ENCODE measurements at regions not wholly inside any gene's neighbourhood (a gene's known extent, or its start where the extent isn't known, plus 50 kb on each side); places are given as distances from the start of the nearest gene placed in this dataset.
"Not testable (repeated sequence)": the region's sequence is repeated elsewhere in the genome, so short reads cannot be mapped to it uniquely, and the experiment has no call there.

GRCh38 chr9:67417341-67417983, 425.1 kb upstream of the SPATA31A3 start:
- not testable (repeated sequence) for H3K27me3 ChIP-seq (ENCODE audit: control insufficient read depth, insufficient read depth, low read length); H3K4me1 ChIP-seq (ENCODE audit: control insufficient read depth, low read depth, low read length); H3K4me3 ChIP-seq (ENCODE audit: low read length); H3K9me3 ChIP-seq (ENCODE audit: control insufficient read depth, low read depth, low read length); H3K27ac ChIP-seq (ENCODE audit: low read length); H3K36me3 ChIP-seq (ENCODE audit: control insufficient read depth, low read depth, low read length); H3K9ac ChIP-seq (ENCODE audit: low read length)

GRCh38 chr9:67416639-67417038, 424.3 kb upstream of the SPATA31A3 start:
- not testable (repeated sequence) for H3K36me3 ChIP-seq (ENCODE audit: control insufficient read depth, low read depth, low read length); H3K27ac ChIP-seq (ENCODE audit: low read length); H3K9ac ChIP-seq (ENCODE audit: low read length); H3K4me3 ChIP-seq (ENCODE audit: low read length); H3K9me3 ChIP-seq (ENCODE audit: control insufficient read depth, low read depth, low read length); H3K4me1 ChIP-seq (ENCODE audit: control insufficient read depth, low read depth, low read length); H3K27me3 ChIP-seq (ENCODE audit: control insufficient read depth, insufficient read depth, low read length)

GRCh38 chr9:67410606-67411220, 418.4 kb upstream of the SPATA31A3 start:
- H3K27ac ChIP-seq (ENCODE audit: low read length); H3K27me3 ChIP-seq (ENCODE audit: control insufficient read depth, insufficient read depth, low read length); H3K4me1 ChIP-seq (ENCODE audit: control insufficient read depth, low read depth, low read length); H3K9me3 ChIP-seq (ENCODE audit: control insufficient read depth, low read depth, low read length); H3K4me3 ChIP-seq (ENCODE audit: low read length); H3K9ac ChIP-seq (ENCODE audit: low read length); H3K36me3 ChIP-seq (ENCODE audit: control insufficient read depth, low read depth, low read length): not testable (repeated sequence)

- not testable (repeated sequence) for H3K36me3 ChIP-seq (ENCODE audit: control insufficient read depth, low read depth, low read length); H3K9ac ChIP-seq (ENCODE audit: low read length); H3K27me3 ChIP-seq (ENCODE audit: control insufficient read depth, insufficient read depth, low read length); H3K9me3 ChIP-seq (ENCODE audit: control insufficient read depth, low read depth, low read length); H3K27ac ChIP-seq (ENCODE audit: low read length); H3K4me1 ChIP-seq (ENCODE audit: control insufficient read depth, low read depth, low read length); H3K4me3 ChIP-seq (ENCODE audit: low read length)
Measured at GRCh38 chr9:67403739-67404138, 411.4 kb upstream of the SPATA31A3 start.

DNA sequence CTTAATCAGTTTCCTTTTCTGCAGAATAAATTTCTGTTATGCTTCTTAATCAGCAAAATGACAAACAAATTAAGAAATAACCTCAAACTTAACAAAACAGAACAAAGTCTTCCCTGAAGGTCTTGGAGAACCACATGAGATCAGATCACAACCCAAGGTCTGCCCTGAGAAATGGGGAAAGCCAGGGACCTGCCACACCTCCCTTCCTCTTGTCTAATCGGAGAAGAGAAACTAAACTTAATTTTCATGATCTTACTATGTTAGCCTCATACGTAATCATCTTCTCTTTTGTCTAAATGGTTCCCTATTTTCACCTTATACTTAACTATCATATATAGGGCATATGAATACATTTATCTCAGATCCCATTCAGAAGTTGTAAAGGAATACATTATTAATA, 405.4 kb upstream of the SPATA31A3 start:
- H3K4me1 ChIP-seq (ENCODE audit: control insufficient read depth, low read depth, low read length); H3K9ac ChIP-seq (ENCODE audit: low read length); H3K27me3 ChIP-seq (ENCODE audit: control insufficient read depth, insufficient read depth, low read length); H3K9me3 ChIP-seq (ENCODE audit: control insufficient read depth, low read depth, low read length); H3K4me3 ChIP-seq (ENCODE audit: low read length); H3K27ac ChIP-seq (ENCODE audit: low read length); H3K36me3 ChIP-seq (ENCODE audit: control insufficient read depth, low read depth, low read length): not testable (repeated sequence)

- H3K4me1 ChIP-seq (ENCODE audit: control insufficient read depth, low read depth, low read length); H3K9me3 ChIP-seq (ENCODE audit: control insufficient read depth, low read depth, low read length); H3K27ac ChIP-seq (ENCODE audit: low read length); H3K36me3 ChIP-seq (ENCODE audit: control insufficient read depth, low read depth, low read length); H3K9ac ChIP-seq (ENCODE audit: low read length); H3K27me3 ChIP-seq (ENCODE audit: control insufficient read depth, insufficient read depth, low read length); H3K4me3 ChIP-seq (ENCODE audit: low read length): not testable (repeated sequence)
Measured at GRCh38 chr9:67394782-67395181, 402.4 kb upstream of the SPATA31A3 start.

DNA sequence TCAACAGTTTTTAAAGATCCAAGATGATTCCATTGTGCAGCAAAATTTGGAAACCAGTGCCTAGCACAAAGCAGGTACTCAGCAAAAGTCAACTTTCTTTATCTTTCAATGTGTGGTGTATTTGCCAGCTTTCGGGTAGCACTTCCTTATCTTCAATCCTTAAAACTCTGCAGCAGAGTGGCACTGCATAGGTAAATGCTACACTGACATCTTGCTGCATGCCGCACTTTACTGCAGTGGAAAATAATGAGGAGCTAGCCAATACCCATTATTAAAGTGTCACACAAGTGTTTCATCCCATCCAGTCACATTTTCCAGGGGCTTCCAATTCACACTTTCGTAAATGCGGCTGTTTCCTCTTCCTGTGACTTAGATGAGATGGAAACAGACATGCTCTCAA, 401.7 kb upstream of the SPATA31A3 start:
- not testable (repeated sequence) for H3K4me3 ChIP-seq (ENCODE audit: low read length); H3K9me3 ChIP-seq (ENCODE audit: control insufficient read depth, low read depth, low read length); H3K4me1 ChIP-seq (ENCODE audit: control insufficient read depth, low read depth, low read length); H3K36me3 ChIP-seq (ENCODE audit: control insufficient read depth, low read depth, low read length); H3K27ac ChIP-seq (ENCODE audit: low read length); H3K9ac ChIP-seq (ENCODE audit: low read length); H3K27me3 ChIP-seq (ENCODE audit: control insufficient read depth, insufficient read depth, low read length)

DNA sequence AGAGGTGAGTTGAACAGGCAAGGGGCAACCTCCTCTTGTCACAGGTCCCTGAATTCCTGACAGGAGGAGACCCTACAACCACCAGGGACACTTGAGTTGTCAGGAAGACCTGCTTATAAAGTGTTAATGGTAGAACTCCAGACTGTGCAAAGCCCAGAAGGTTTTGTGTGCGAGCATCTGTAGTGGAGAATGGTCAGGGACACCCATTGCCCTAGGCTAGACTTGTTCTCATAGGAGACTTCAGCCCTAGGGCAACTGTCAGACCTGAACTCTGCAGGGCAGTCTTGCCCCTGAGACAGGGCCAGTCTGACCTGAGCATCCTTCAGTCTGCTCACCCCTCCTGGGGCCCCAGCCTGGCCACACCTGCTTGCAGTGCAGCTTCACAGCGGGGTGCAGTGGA, 377.3 kb upstream of the SPATA31A3 start:
- not testable (repeated sequence) for H3K4me3 ChIP-seq (ENCODE audit: low read length); H3K9me3 ChIP-seq (ENCODE audit: control insufficient read depth, low read depth, low read length); H3K27ac ChIP-seq (ENCODE audit: low read length); H3K4me1 ChIP-seq (ENCODE audit: control insufficient read depth, low read depth, low read length); H3K27me3 ChIP-seq (ENCODE audit: control insufficient read depth, insufficient read depth, low read length); H3K9ac ChIP-seq (ENCODE audit: low read length); H3K36me3 ChIP-seq (ENCODE audit: control insufficient read depth, low read depth, low read length)

DNA sequence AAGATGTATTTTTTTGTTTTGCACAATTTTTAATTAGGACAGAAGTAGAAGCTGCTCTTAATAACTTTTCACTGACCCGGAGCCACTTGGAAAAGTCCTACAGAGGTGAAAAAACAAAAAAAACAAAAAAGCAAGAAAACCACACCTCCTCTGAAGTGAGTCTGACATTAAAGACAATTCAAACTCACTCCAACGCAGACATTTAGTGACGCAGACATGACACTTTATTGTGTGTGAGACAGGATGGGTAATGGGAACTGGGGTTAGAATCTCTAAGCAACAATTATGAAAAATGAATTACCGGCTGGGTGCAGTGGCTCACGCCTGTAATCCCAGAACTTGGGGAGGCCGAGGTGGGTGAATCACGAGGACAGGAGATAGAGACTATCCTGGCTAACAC, 370.0 kb upstream of the SPATA31A3 start:
- H3K27me3 ChIP-seq (ENCODE audit: control insufficient read depth, insufficient read depth, low read length); H3K4me1 ChIP-seq (ENCODE audit: control insufficient read depth, low read depth, low read length); H3K9me3 ChIP-seq (ENCODE audit: control insufficient read depth, low read depth, low read length); H3K27ac ChIP-seq (ENCODE audit: low read length); H3K4me3 ChIP-seq (ENCODE audit: low read length); H3K9ac ChIP-seq (ENCODE audit: low read length); H3K36me3 ChIP-seq (ENCODE audit: control insufficient read depth, low read depth, low read length): not testable (repeated sequence)

- not testable (repeated sequence) for H3K27me3 ChIP-seq (ENCODE audit: control insufficient read depth, insufficient read depth, low read length)
Measured at GRCh38 chr9:67353961-67354360, 361.6 kb upstream of the SPATA31A3 start.

DNA sequence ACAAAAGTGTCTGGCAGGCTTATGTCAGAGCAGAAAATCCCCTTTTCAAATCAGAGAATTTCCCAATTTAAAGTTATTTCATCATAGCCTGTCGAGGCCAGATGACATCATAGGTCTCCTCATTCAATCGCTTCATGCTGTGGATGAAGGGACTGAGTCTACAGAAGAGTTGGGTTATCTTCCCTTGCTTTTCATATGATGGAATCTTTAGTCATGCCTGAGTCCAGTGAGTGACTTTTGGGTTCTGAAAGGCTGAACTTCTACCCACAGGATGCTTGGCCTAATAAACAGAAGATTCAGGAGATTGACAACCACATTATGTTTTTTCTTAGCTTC, 357.0 kb upstream of the SPATA31A3 start:
- not testable (repeated sequence) for H3K36me3 ChIP-seq (ENCODE audit: control insufficient read depth, low read depth, low read length); H3K9ac ChIP-seq (ENCODE audit: low read length); H3K9me3 ChIP-seq (ENCODE audit: control insufficient read depth, low read depth, low read length); H3K27ac ChIP-seq (ENCODE audit: low read length); H3K4me1 ChIP-seq (ENCODE audit: control insufficient read depth, low read depth, low read length); H3K4me3 ChIP-seq (ENCODE audit: low read length); H3K27me3 ChIP-seq (ENCODE audit: control insufficient read depth, insufficient read depth, low read length)

More at GRCh38 chr9:67353961-67354360, 361.6 kb upstream of the SPATA31A3 start:
- not testable (repeated sequence) for H3K27ac ChIP-seq (ENCODE audit: low read length); H3K9ac ChIP-seq (ENCODE audit: low read length); H3K36me3 ChIP-seq (ENCODE audit: control insufficient read depth, low read depth, low read length); H3K4me1 ChIP-seq (ENCODE audit: control insufficient read depth, low read depth, low read length); H3K9me3 ChIP-seq (ENCODE audit: control insufficient read depth, low read depth, low read length); H3K4me3 ChIP-seq (ENCODE audit: low read length)

- not testable (repeated sequence) for H3K27me3 ChIP-seq (ENCODE audit: control insufficient read depth, insufficient read depth, low read length); H3K4me3 ChIP-seq (ENCODE audit: low read length); H3K36me3 ChIP-seq (ENCODE audit: control insufficient read depth, low read depth, low read length); H3K9ac ChIP-seq (ENCODE audit: low read length); H3K4me1 ChIP-seq (ENCODE audit: control insufficient read depth, low read depth, low read length); H3K9me3 ChIP-seq (ENCODE audit: control insufficient read depth, low read depth, low read length); H3K27ac ChIP-seq (ENCODE audit: low read length)
Measured at GRCh38 chr9:67348562-67349423, 356.4 kb upstream of the SPATA31A3 start.
